H1 (cell line): ENCODE measurements at regions not wholly inside any gene's neighbourhood (a gene's known extent, or its start where the extent isn't known, plus 50 kb on each side); places are given as distances from the start of the nearest gene placed in this dataset.
A peak's percentile ranks its signal among the peaks of the same experiment; 100 is the strongest.

Experiments used
- CTCF ChIA-PET: fragments of 300-600 bp; sonication (Branson Sonifier 250); formaldehyde crosslinking; loops from one replicate; lab custom pipeline; 2021; ENCODE audit not compliant: partially characterized antibody; lab: Charles Lee
- POLR2A ChIA-PET: fragments of 300-600 bp; sonication (Branson Sonifier 250); formaldehyde crosslinking; loops from one replicate; lab custom pipeline; 2021; ENCODE audit warnings: inconsistent platforms; ENCODE audit not compliant: partially characterized antibody; lab: Charles Lee
- DNase-seq, 2 experiments: peaks; one replicate each; pipeline versions ENCODE4 v3.0.0 to v3.0.0-alpha.2; 2010 to 2022; ENCODE audit warnings: low spot score in 2 of 2, low read depth in 1 of 2, mixed read lengths in 1 of 2
- FAIRE-seq: peaks from 2 replicates; lab custom pipeline; 2011; peaks lifted over from hg19 to GRCh38; lab: Jason Lieb, UNC
- H2AFZ ChIP-seq: 2 replicates; pipeline ENCODE4 v1.8.1; 2012; ENCODE audit warnings: low read length, inconsistent platforms
- H2AK5ac ChIP-seq: 2 replicates; pipeline ENCODE4 v1.6.1; 2013; ENCODE audit warnings: low read depth, low read length
- H2BK120ac ChIP-seq: replicated peaks from 2 replicates; pipeline ENCODE3; 2013; ENCODE audit warnings: low read depth, low read length, inconsistent platforms
- H2BK12ac ChIP-seq: 2 replicates; pipeline ENCODE4 v1.6.1; 2013; ENCODE audit warnings: low read depth, low read length
- H2BK15ac ChIP-seq: 2 replicates; pipeline ENCODE4 v1.6.1; 2013; ENCODE audit warnings: low read length
- H2BK20ac ChIP-seq: 2 replicates; pipeline ENCODE4 v1.6.1; 2013; ENCODE audit warnings: low read length
- H2BK5ac ChIP-seq: 2 replicates; pipeline ENCODE4 v1.6.1; 2013; ENCODE audit warnings: low read depth, low read length
- H3K14ac ChIP-seq: 2 replicates; pipeline ENCODE4 v1.6.1; 2013; ENCODE audit warnings: inconsistent platforms; ENCODE audit not compliant: insufficient read length
- H3K18ac ChIP-seq: 2 replicates; pipeline ENCODE4 v1.6.1; 2013; ENCODE audit warnings: low read length; ENCODE audit errors: extremely low read depth
- H3K23ac ChIP-seq: 2 replicates; pipeline ENCODE4 v1.6.1; 2013; ENCODE audit warnings: inconsistent platforms; ENCODE audit not compliant: insufficient read length
- H3K23me2 ChIP-seq: 2 replicates; pipeline ENCODE4 v1.6.1; 2013; ENCODE audit warnings: low read depth, low read length
- H3K27ac ChIP-seq: 2 replicates; pipeline ENCODE4 v1.6.1; 2011; ENCODE audit warnings: low read depth, low read length, inconsistent platforms
- H3K27me3 ChIP-seq, 4 experiments: replicated peaks in 1 of 4; 1 replicate in 1 of 4; 2 replicates in 3 of 4; pipeline versions ENCODE4 v1.6.1 to v1.8.1; 2011 to 2013; ENCODE audit warnings: low read length in 3 of 4, mild to moderate bottlenecking in 3 of 4, inconsistent platforms in 2 of 4, mixed read lengths in 2 of 4, moderate library complexity in 1 of 4; ENCODE audit not compliant: control insufficient read depth in 3 of 4, insufficient read depth in 3 of 4; ENCODE audit errors: extremely low read depth in 1 of 4
- H3K36me3 ChIP-seq, 4 experiments: 2 replicates each; pipeline versions ENCODE4 v1.6.1 to v1.8.1; 2011 to 2013; ENCODE audit warnings: mild to moderate bottlenecking in 4 of 4, low read length in 3 of 4, moderate library complexity in 2 of 4, control low read depth in 1 of 4, inconsistent platforms in 1 of 4; ENCODE audit not compliant: insufficient read depth in 4 of 4, control insufficient read depth in 2 of 4
- H3K4ac ChIP-seq: replicated peaks from 2 replicates; pipeline ENCODE3; 2013; ENCODE audit warnings: low read length, low read depth, mixed read lengths, inconsistent platforms; ENCODE audit not compliant: insufficient read length
- H3K4me1 ChIP-seq, 4 experiments: replicated peaks in 1 of 4; 1 replicate in 1 of 4; 2 replicates in 3 of 4; pipeline versions ENCODE4 v1.6.1 to v1.8.1; 2011 to 2013; ENCODE audit warnings: low read length in 3 of 4, inconsistent platforms in 2 of 4, mixed read lengths in 1 of 4; ENCODE audit not compliant: insufficient read depth in 4 of 4, control insufficient read depth in 3 of 4
- H3K4me2 ChIP-seq, 2 experiments: 2 replicates each; pipeline versions ENCODE4 v1.6.1 to v1.8.1; 2011 to 2013; ENCODE audit warnings: low read depth in 2 of 2, low read length in 2 of 2, control low read depth in 1 of 2, inconsistent platforms in 1 of 2, mild to moderate bottlenecking in 1 of 2; ENCODE audit not compliant: insufficient read depth in 1 of 2
- H3K4me3 ChIP-seq, 4 experiments: fragments of 200-600, 300-600 bp in 1 of 4; sonication (generic), shearing (Covaris generic), sonication (Bioruptor Twin) in 1 of 4; 2 replicates each; pipeline versions ENCODE4 v1.5.1 to v1.8.1; 2011 to 2016; ENCODE audit warnings: low read length in 4 of 4, low read depth in 3 of 4, control low read depth in 2 of 4, inconsistent platforms in 2 of 4, mild to moderate bottlenecking in 2 of 4, mixed read lengths in 1 of 4, moderate library complexity in 1 of 4; ENCODE audit not compliant: insufficient read depth in 2 of 4; ENCODE audit errors: extremely low read depth in 1 of 4
- H3K56ac ChIP-seq: replicated peaks from 2 replicates; pipeline ENCODE3; 2013; ENCODE audit warnings: low read depth, mild to moderate bottlenecking, mixed read lengths, low read length, inconsistent platforms; ENCODE audit not compliant: insufficient read length
- H3K79me1 ChIP-seq: 2 replicates; pipeline ENCODE4 v1.6.1; 2013; ENCODE audit warnings: low read depth, low read length, control low read depth
- H3K79me2 ChIP-seq, 2 experiments: 2 replicates each; pipeline versions ENCODE4 v1.6.1 to v1.8.1; 2012 to 2013; ENCODE audit warnings: low read length in 2 of 2, mild to moderate bottlenecking in 2 of 2, inconsistent platforms in 1 of 2; ENCODE audit not compliant: insufficient read depth in 2 of 2, control insufficient read depth in 1 of 2
- H3K9ac ChIP-seq, 4 experiments: replicated peaks in 1 of 4; 1 replicate in 1 of 4; 2 replicates in 3 of 4; pipeline versions ENCODE4 v1.6.1 to v1.8.1; 2011 to 2013; ENCODE audit warnings: low read depth in 3 of 4, low read length in 3 of 4, control low read depth in 2 of 4, mild to moderate bottlenecking in 2 of 4, moderate library complexity in 2 of 4, inconsistent platforms in 1 of 4; ENCODE audit errors: extremely low read depth in 1 of 4
- H3K9me3 ChIP-seq, 2 experiments: 2 replicates each; pipeline versions ENCODE4 v1.6.1 to v1.8.1; 2012 to 2013; ENCODE audit warnings: mild to moderate bottlenecking in 2 of 2, moderate library complexity in 2 of 2, control low read depth in 1 of 2, inconsistent platforms in 1 of 2, low read depth in 1 of 2, low read length in 1 of 2, mixed read lengths in 1 of 2; ENCODE audit not compliant: insufficient read depth in 2 of 2
- H4K20me1 ChIP-seq, 2 experiments: replicated peaks in 1 of 2; 2 replicates each; pipeline versions ENCODE3 to v1.8.1; 2011 to 2013; ENCODE audit warnings: inconsistent platforms in 2 of 2, low read length in 2 of 2, mild to moderate bottlenecking in 1 of 2; ENCODE audit not compliant: insufficient read depth in 2 of 2, control insufficient read depth in 1 of 2
- H4K5ac ChIP-seq: 2 replicates; pipeline ENCODE4 v1.6.1; 2013; ENCODE audit warnings: low read length, low read depth, mixed read lengths, inconsistent platforms; ENCODE audit not compliant: insufficient read length
- H4K8ac ChIP-seq: 2 replicates; pipeline ENCODE4 v1.8.0; 2013; ENCODE audit warnings: mild to moderate bottlenecking, moderate library complexity, low read length, inconsistent platforms; ENCODE audit not compliant: insufficient read depth; ENCODE audit errors: extremely low read depth
- H4K91ac ChIP-seq: replicated peaks from 2 replicates; pipeline ENCODE3; 2013; ENCODE audit warnings: low read length, mixed read lengths, inconsistent platforms; ENCODE audit not compliant: insufficient read length
- BRCA1 ChIP-seq: IDR thresholded peaks from 2 replicates; pipeline ENCODE4 v1.6.1; 2012; ENCODE audit warnings: low read depth, low read length, improper control_type of control experiment
- CHD1 ChIP-seq: IDR thresholded peaks from 2 replicates; pipeline ENCODE4 v1.6.1; 2012; ENCODE audit warnings: low read depth, low read length, improper control_type of control experiment
- GABPA ChIP-seq: IDR thresholded peaks from 2 replicates; pipeline ENCODE4 v1.6.1; 2011; ENCODE audit warnings: mild to moderate bottlenecking, low read length, moderate library complexity, borderline replicate concordance; ENCODE audit not compliant: insufficient read depth
- HDAC2 ChIP-seq, 2 experiments: fragments of 300-600 bp in 1 of 2; sonication (generic) in 1 of 2; IDR thresholded peaks; 2 replicates each; pipeline ENCODE4 v1.6.1; 2011 to 2012; ENCODE audit warnings: low read depth in 2 of 2, low read length in 2 of 2, mild to moderate bottlenecking in 2 of 2, moderate library complexity in 2 of 2, borderline replicate concordance in 1 of 2, inconsistent platforms in 1 of 2
- JUN ChIP-seq: IDR thresholded peaks from 2 replicates; pipeline ENCODE4 v1.6.1; 2011; ENCODE audit warnings: low read depth, mild to moderate bottlenecking, improper control_type of control experiment, low read length
- NANOG ChIP-seq: IDR thresholded peaks from 2 replicates; pipeline ENCODE4 v1.6.1; 2011; ENCODE audit warnings: low read length, low read depth, mild to moderate bottlenecking, inconsistent platforms; ENCODE audit not compliant: insufficient read depth, poor library complexity, severe bottlenecking
- PHF8 ChIP-seq: fragments of 200-600 bp; sonication (generic); conservative IDR thresholded peaks from 2 replicates; pipeline ENCODE4 v1.7.1; 2012; ENCODE audit warnings: low read depth, mild to moderate bottlenecking, inconsistent platforms, low read length, moderate library complexity
- SIRT6 ChIP-seq: IDR thresholded peaks from one replicate; pipeline ENCODE4 v1.7.1; 2012; ENCODE audit warnings: low read length, inconsistent platforms
- SP1 ChIP-seq: IDR thresholded peaks from 2 replicates; pipeline ENCODE4 v1.6.1; 2011; ENCODE audit warnings: low read depth, low read length
- TEAD4 ChIP-seq: IDR thresholded peaks from 2 replicates; pipeline ENCODE4 v1.6.1; 2012; ENCODE audit warnings: low read depth, low read length, inconsistent platforms, mixed read lengths
- USF2 ChIP-seq: IDR thresholded peaks from 2 replicates; pipeline ENCODE4 v1.6.1; 2011; ENCODE audit warnings: low read length, improper control_type of control experiment
- ZNF274 ChIP-seq: IDR thresholded peaks from 2 replicates; pipeline ENCODE4 v1.7.0; 2012; ENCODE audit warnings: low read length, borderline replicate concordance; ENCODE audit errors: extremely low read depth
- WGBS, 2 experiments: shearing (Covaris generic) in 1 of 2; methylation state at CpG; one replicate each; pipeline versions ENCODE4 v1.1.6 to v1.1.7; 2013 to 2015; ENCODE audit warnings: low lambda C conversion rate in 2 of 2, mixed read lengths in 2 of 2, inconsistent platforms in 1 of 2, low coverage in 1 of 2, missing lambda C conversion rate in 1 of 2; ENCODE audit not compliant: insufficient replicate concordance in 2 of 2, insufficient coverage in 1 of 2, insufficient read length in 1 of 2; ENCODE audit errors: extremely low coverage in 1 of 2, missing lambda C conversion rate in 1 of 2; 5-methylcytosine and 5-hydroxymethylcytosine counted together

- H2BK12ac ChIP-seq = no peak overlapping the region
- no peak overlapping the region for H2BK5ac ChIP-seq
- H3K36me3 ChIP-seq = no peaks in the 10 kb centered on the region
- WGBS, 2 experiments = 94% methylated on average over 6 of the region's 6 CpGs; no CpG with 5 or more reads in 1 of the 2 experiments
- H3K79me1 ChIP-seq = no peaks in the 10 kb centered on the region
- H2BK20ac ChIP-seq = no peak overlapping the region
- no peaks in the 10 kb centered on the region for H4K20me1 ChIP-seq
- H3K23ac ChIP-seq = no peak overlapping the region
- no peak overlapping the region for H3K56ac ChIP-seq
- CTCF ChIA-PET = interaction anchor here (0.9 to 1.3 kb wide), 4 partner anchors 10 to 22 kb away, joined by 3 to 5 read pairs (median 4); no protein-coding TSS in a partner anchor
- no peaks in the 10 kb centered on the region for H3K9me3 ChIP-seq
- H4K5ac ChIP-seq = no peak overlapping the region
- TF ChIP-seq JUN (no peak), SIRT6 (no peak), ZNF274 (no peak), USF2 (no peak), NANOG (no peak), SP1 (no peak), GABPA (no peak), TEAD4 (no peak), HDAC2 (IDR thresholded peaks at IDR 0.05; ENCODE audit: borderline replicate concordance in 1 of 2, low read depth in 2 of 2, low read length in 2 of 2) (no peak), CHD1 (no peak), BRCA1 (no peak), PHF8 (no peak)
- no peaks in the 10 kb centered on the region; the same call in 1 of the 2 replicates for H3K23me2 ChIP-seq
- no peaks in the 10 kb centered on the region for H3K79me2 ChIP-seq
- no peak overlapping the region for H3K9ac ChIP-seq
- no peak overlapping the region for H3K14ac ChIP-seq
- no peak overlapping the region for H4K91ac ChIP-seq
- no peak overlapping the region for H2BK120ac ChIP-seq
- no peak overlapping the region for H2AK5ac ChIP-seq
- H3K27me3 ChIP-seq = no peaks in the 10 kb centered on the region; a peak in 1 of 7 replicates
- H2BK15ac ChIP-seq = no peak overlapping the region
- H3K27ac ChIP-seq = no peak overlapping the region
- H3K4ac ChIP-seq = no peak overlapping the region
- peaks cover 3 to 38% (median 20%) of the 10 kb centered on the region in 4 experiments for H3K4me1 ChIP-seq
- no peak overlapping the region for H2AFZ ChIP-seq
- H3K4me2 ChIP-seq = no peak overlapping the region
- DNase-seq (peak in 1 of 2 experiments; percentile 19), FAIRE-seq (no peak)
- no peak overlapping the region for H3K18ac ChIP-seq
- H4K8ac ChIP-seq = no peak overlapping the region
- POLR2A ChIA-PET = no interaction called here
- no peak overlapping the region for H3K4me3 ChIP-seq
Observed at GRCh38 chr6:166752928-166753721, 126.1 kb upstream of the RPS6KA2 start.
